HCT116 (cell line): ENCODE measurements at regions not wholly inside any gene's neighbourhood (a gene's known extent, or its start where the extent isn't known, plus 50 kb on each side); places are given as distances from the start of the nearest gene placed in this dataset.

ENCODE experiments used
- CEBPB ChIP-seq: IDR thresholded peaks from 2 replicates; pipeline ENCODE4 v1.6.1; 2012; ENCODE audit warnings: low read depth
- POLR2A ChIP-seq: IDR thresholded peaks from 2 replicates; pipeline ENCODE4 v1.7.0; 2011; ENCODE audit warnings: borderline replicate concordance; ENCODE audit not compliant: insufficient read depth, insufficient read length; ENCODE audit errors: extremely low read depth
- POLR2AphosphoS5 ChIP-seq: IDR thresholded peaks from 2 replicates; pipeline ENCODE4 v1.6.1; 2011; ENCODE audit warnings: mild to moderate bottlenecking, low read depth, low read length, moderate library complexity
- SP1 ChIP-seq: IDR thresholded peaks from 2 replicates; pipeline ENCODE4 v1.6.1; 2012; ENCODE audit warnings: low read depth
- ZFX ChIP-seq: fragments of 450-650 bp; IDR thresholded peaks from 2 replicates; pipeline ENCODE4 v1.6.1; 2017
- ZNF274 ChIP-seq: fragments of 200-500 bp; sonication (Bioruptor generic); IDR thresholded peaks from 2 replicates; pipeline ENCODE4 v1.6.1; 2014; ENCODE audit warnings: mild to moderate bottlenecking, low read depth, low read length, inconsistent platforms
- TF ChIP-seq, protein P1 (sequence below), 3 experiments: fragments of 200-600 bp in 1 of 3; sonication (generic) in 1 of 3; IDR thresholded peaks in 2 of 3; conservative IDR thresholded peaks in 1 of 3; 2 replicates each; pipeline ENCODE4 v1.5.1; 2012 to 2017; ENCODE audit warnings: low read depth in 2 of 3, low read length in 2 of 3, antibody characterized with exemption in 1 of 3, borderline replicate concordance in 1 of 3, control low read depth in 1 of 3, mild to moderate bottlenecking in 1 of 3, mixed read lengths in 1 of 3, mixed run types in 1 of 3, moderate library complexity in 1 of 3; ENCODE audit not compliant: insufficient read depth in 1 of 3
- TF ChIP-seq, protein P2 (sequence below): IDR thresholded peaks from 2 replicates; pipeline ENCODE4 v1.6.1; 2012; ENCODE audit warnings: low read depth
- TF ChIP-seq, protein P3 (sequence below): IDR thresholded peaks from 2 replicates; pipeline ENCODE4 v1.6.1; 2012
- TF ChIP-seq, protein P4 (sequence below): IDR thresholded peaks from 2 replicates; pipeline ENCODE4 v1.6.1; 2012

DNA sequence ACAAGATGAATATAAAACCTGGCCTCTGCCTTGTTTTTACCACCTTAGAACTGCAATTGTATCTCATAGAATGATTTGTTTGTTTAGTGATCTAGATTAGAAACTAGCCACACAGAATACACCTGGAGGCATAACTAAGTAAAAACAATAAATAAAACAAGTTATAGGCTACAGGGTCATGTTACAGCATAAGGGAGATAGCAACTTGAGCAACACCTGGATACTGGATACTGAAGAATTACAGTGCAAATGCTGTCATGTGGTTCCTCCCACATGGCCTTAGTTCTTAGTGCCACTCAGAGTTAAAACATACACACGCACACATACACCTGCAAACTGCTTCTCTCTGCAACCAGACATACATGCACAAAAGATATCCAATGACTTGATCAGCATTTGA, 563.4 kb upstream of the DPPA4 start:
- TF ChIP-seq, protein P1, sequence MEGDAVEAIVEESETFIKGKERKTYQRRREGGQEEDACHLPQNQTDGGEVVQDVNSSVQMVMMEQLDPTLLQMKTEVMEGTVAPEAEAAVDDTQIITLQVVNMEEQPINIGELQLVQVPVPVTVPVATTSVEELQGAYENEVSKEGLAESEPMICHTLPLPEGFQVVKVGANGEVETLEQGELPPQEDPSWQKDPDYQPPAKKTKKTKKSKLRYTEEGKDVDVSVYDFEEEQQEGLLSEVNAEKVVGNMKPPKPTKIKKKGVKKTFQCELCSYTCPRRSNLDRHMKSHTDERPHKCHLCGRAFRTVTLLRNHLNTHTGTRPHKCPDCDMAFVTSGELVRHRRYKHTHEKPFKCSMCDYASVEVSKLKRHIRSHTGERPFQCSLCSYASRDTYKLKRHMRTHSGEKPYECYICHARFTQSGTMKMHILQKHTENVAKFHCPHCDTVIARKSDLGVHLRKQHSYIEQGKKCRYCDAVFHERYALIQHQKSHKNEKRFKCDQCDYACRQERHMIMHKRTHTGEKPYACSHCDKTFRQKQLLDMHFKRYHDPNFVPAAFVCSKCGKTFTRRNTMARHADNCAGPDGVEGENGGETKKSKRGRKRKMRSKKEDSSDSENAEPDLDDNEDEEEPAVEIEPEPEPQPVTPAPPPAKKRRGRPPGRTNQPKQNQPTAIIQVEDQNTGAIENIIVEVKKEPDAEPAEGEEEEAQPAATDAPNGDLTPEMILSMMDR (IDR thresholded peaks at IDR 0.05 in 2 of 3, conservative IDR thresholded peaks at IDR 0.05 in 1 of 3; ENCODE audit: borderline replicate concordance in 1 of 3, insufficient read depth in 1 of 3, low read depth in 2 of 3, low read length in 2 of 3), result no peak
- TF ChIP-seq POLR2AphosphoS5 (no peak), POLR2A (no peak), ZFX (no peak), CEBPB (no peak), SP1 (no peak), ZNF274 (no peak)
- TF ChIP-seq, protein P2, sequence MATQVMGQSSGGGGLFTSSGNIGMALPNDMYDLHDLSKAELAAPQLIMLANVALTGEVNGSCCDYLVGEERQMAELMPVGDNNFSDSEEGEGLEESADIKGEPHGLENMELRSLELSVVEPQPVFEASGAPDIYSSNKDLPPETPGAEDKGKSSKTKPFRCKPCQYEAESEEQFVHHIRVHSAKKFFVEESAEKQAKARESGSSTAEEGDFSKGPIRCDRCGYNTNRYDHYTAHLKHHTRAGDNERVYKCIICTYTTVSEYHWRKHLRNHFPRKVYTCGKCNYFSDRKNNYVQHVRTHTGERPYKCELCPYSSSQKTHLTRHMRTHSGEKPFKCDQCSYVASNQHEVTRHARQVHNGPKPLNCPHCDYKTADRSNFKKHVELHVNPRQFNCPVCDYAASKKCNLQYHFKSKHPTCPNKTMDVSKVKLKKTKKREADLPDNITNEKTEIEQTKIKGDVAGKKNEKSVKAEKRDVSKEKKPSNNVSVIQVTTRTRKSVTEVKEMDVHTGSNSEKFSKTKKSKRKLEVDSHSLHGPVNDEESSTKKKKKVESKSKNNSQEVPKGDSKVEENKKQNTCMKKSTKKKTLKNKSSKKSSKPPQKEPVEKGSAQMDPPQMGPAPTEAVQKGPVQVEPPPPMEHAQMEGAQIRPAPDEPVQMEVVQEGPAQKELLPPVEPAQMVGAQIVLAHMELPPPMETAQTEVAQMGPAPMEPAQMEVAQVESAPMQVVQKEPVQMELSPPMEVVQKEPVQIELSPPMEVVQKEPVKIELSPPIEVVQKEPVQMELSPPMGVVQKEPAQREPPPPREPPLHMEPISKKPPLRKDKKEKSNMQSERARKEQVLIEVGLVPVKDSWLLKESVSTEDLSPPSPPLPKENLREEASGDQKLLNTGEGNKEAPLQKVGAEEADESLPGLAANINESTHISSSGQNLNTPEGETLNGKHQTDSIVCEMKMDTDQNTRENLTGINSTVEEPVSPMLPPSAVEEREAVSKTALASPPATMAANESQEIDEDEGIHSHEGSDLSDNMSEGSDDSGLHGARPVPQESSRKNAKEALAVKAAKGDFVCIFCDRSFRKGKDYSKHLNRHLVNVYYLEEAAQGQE, result no peak
- TF ChIP-seq, protein P3, sequence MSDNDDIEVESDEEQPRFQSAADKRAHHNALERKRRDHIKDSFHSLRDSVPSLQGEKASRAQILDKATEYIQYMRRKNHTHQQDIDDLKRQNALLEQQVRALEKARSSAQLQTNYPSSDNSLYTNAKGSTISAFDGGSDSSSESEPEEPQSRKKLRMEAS, result no peak
- TF ChIP-seq, protein P4, sequence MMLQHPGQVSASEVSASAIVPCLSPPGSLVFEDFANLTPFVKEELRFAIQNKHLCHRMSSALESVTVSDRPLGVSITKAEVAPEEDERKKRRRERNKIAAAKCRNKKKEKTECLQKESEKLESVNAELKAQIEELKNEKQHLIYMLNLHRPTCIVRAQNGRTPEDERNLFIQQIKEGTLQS, result no peak
